Inflammatory macrophage treated with lipopolysaccharide for 4 hours (primary cell): ENCODE measurements at regions not wholly inside any gene's neighbourhood (a gene's known extent, or its start where the extent isn't known, plus 50 kb on each side); places are given as distances from the start of the nearest gene placed in this dataset.

Experiments used
- DNase-seq: peaks from one replicate; pipeline ENCODE4 v3.0.0-alpha.2; 2020

- peak; percentile 8 for DNase-seq
Measured at GRCh38 chr7:21370283-21370982, 57.5 kb upstream of the SP4 start.

GRCh38 chr7:21371360-21371759 is 56.5 kb upstream of the SP4 start:
- DNase-seq, result no peak

- no peak for DNase-seq
Measured at GRCh38 chr7:21373031-21373430, 54.9 kb upstream of the SP4 start.

GRCh38 chr7:21374134-21374533 is 53.7 kb upstream of the SP4 start:
- DNase-seq, result no peak

- no peak for DNase-seq
Measured at GRCh38 chr7:21377545-21377944, 50.3 kb upstream of the SP4 start.
